ENCODE measurements at regions not wholly inside any gene's neighbourhood (a gene's known extent, or its start where the extent isn't known, plus 50 kb on each side); places are given as distances from the start of the nearest gene placed in this dataset.

GRCh38 chr6:134741200-134741536 lies 208.7 kb downstream of the ALDH8A1 start:
- DNase-seq (ENCODE audit: low read depth in 1 of 2, low spot score in 1 of 2), result no peak

GRCh38 chr6:134740473-134741199 lies 209.3 kb downstream of the ALDH8A1 start:
- no peak for DNase-seq (ENCODE audit: low read depth in 1 of 2, low spot score in 1 of 2)

GRCh38 chr6:134740027-134740373 lies 209.9 kb downstream of the ALDH8A1 start:
- no peak for DNase-seq (ENCODE audit: low read depth in 1 of 2, low spot score in 1 of 2)

- DNase-seq (ENCODE audit: low read depth in 1 of 2, low spot score in 1 of 2), result no peak
Observed at GRCh38 chr6:134739299-134740026, 210.4 kb downstream of the ALDH8A1 start.

- no peak for DNase-seq (ENCODE audit: low read depth in 1 of 2, low spot score in 1 of 2)
Observed at GRCh38 chr6:134738211-134738885, 211.6 kb downstream of the ALDH8A1 start.

- no peak for DNase-seq (ENCODE audit: low read depth in 1 of 2, low spot score in 1 of 2)
Observed at GRCh38 chr6:134735461-134735860, 214.4 kb downstream of the ALDH8A1 start.

- no peak for DNase-seq (ENCODE audit: low read depth in 1 of 2, low spot score in 1 of 2)
Observed at GRCh38 chr6:134734312-134734869, 215.5 kb downstream of the ALDH8A1 start.

- DNase-seq (ENCODE audit: low read depth in 1 of 2, low spot score in 1 of 2), result no peak
Observed at GRCh38 chr6:134733801-134734200, 216.1 kb downstream of the ALDH8A1 start.

- DNase-seq (ENCODE audit: low read depth in 1 of 2, low spot score in 1 of 2), result no peak
Observed at GRCh38 chr6:134732763-134733162, 217.1 kb downstream of the ALDH8A1 start.

GRCh38 chr6:134731615-134732014 lies 218.3 kb downstream of the ALDH8A1 start:
- DNase-seq (ENCODE audit: low read depth in 1 of 2, low spot score in 1 of 2), result no peak

- no peak for DNase-seq (ENCODE audit: low read depth in 1 of 2, low spot score in 1 of 2)
Observed at GRCh38 chr6:134730013-134730412, 219.9 kb downstream of the ALDH8A1 start.

- no peak for DNase-seq (ENCODE audit: low read depth in 1 of 2, low spot score in 1 of 2)
Observed at GRCh38 chr6:134729561-134729960, 220.3 kb downstream of the ALDH8A1 start.

GRCh38 chr6:134727081-134727480 lies 222.8 kb downstream of the ALDH8A1 start:
- no peak for DNase-seq (ENCODE audit: low read depth in 1 of 2, low spot score in 1 of 2)

- no peak for DNase-seq (ENCODE audit: low read depth in 1 of 2, low spot score in 1 of 2)
Observed at GRCh38 chr6:134725590-134725989, 224.3 kb downstream of the ALDH8A1 start.

GRCh38 chr6:134724771-134725340 lies 225.0 kb downstream of the ALDH8A1 start:
- no peak for DNase-seq (ENCODE audit: low read depth in 1 of 2, low spot score in 1 of 2)

GRCh38 chr6:134723081-134723871 lies 226.6 kb downstream of the ALDH8A1 start:
- no peak for DNase-seq (ENCODE audit: low read depth in 1 of 2, low spot score in 1 of 2)

- DNase-seq (ENCODE audit: low read depth in 1 of 2, low spot score in 1 of 2), result no peak
Observed at GRCh38 chr6:134722200-134722870, 227.6 kb downstream of the ALDH8A1 start.

GRCh38 chr6:134721060-134721405 lies 228.9 kb downstream of the ALDH8A1 start:
- no peak for DNase-seq (ENCODE audit: low read depth in 1 of 2, low spot score in 1 of 2)

- no peak for DNase-seq (ENCODE audit: low read depth in 1 of 2, low spot score in 1 of 2)
Observed at GRCh38 chr6:134720353-134721059, 229.4 kb downstream of the ALDH8A1 start.

GRCh38 chr6:134719911-134720310 lies 230.0 kb downstream of the ALDH8A1 start:
- DNase-seq (ENCODE audit: low read depth in 1 of 2, low spot score in 1 of 2), result no peak
